ENCODE measurements at regions not wholly inside any gene's neighbourhood (a gene's known extent, or its start where the extent isn't known, plus 50 kb on each side); places are given as distances from the start of the nearest gene placed in this dataset.
"Not testable (repeated sequence)": the region's sequence is repeated elsewhere in the genome, so short reads cannot be mapped to it uniquely, and the experiment has no call there.

DNA sequence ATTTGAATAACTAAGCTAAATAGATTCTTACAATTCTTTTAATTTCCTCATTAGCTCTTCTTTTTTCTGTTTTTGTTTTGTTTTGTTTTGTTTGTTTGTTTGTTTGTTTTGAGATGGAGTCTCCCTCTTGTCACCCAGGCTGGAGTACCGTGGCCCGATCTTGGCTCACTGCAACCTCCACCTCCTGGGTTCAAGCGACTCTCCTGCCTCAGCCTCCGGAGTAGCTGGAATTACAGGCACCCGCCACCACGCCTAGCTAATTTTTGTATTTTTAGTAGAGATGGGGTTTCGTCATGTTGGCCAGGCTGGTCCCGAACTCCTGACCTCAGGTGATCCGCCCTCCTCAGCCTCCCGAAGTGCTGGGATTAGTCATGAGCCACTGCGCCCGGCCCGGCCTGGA lies 70.7 kb upstream of the ZNF658 start:
- not testable (repeated sequence) for H3K4me3 ChIP-seq (ENCODE audit: low read depth in 1 of 2, low read length in 1 of 2); H3K36me3 ChIP-seq; H3K27me3 ChIP-seq

DNA sequence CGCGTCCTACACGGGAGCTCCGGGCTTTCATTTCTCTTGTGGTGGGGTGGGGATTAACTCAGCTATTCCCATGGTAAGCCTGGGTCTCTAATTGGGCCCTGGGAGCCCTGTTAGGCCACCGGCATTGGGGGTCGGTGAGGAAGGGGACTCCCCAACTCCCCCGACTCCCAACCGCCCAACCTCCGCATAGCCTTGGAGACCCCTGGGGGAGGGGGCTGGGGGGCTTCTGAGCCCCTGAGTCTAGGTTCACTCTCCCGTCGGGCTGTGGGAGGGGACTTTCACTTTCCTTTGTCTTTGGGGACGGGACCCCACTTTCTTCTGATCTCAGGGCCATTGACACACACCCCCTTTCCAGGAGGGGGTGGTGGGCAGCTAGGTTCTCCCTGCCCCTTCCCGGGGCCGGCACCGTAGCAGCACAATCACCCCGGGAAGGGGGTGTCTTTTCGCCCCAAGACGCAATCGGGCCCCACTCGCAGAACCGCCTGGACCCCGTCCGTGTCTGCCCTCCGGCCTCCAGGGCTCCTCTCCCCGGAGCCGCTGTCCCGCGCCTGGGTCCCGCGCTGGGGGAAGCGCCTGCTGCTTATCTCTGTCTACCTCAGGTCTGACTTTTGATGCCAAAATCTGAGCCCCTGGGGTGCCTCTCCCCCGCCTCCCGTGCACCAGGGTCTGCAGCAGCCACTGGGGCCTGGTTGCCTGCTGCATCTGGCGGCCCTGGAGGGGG lies 69.6 kb upstream of the ZNF658 start:
- not testable (repeated sequence) for H3K27me3 ChIP-seq; H3K4me3 ChIP-seq (ENCODE audit: low read depth in 1 of 2, low read length in 1 of 2); H3K4me1 ChIP-seq (ENCODE audit: control insufficient read depth in 1 of 2, insufficient read depth in 1 of 2, low read depth in 1 of 2, low read length in 1 of 2); H3K36me3 ChIP-seq; H3K9me3 ChIP-seq; H3K27ac ChIP-seq

More for the DNA sequence above, 70.7 kb upstream of the ZNF658 start:
- H3K27ac ChIP-seq; H3K9me3 ChIP-seq; H3K4me1 ChIP-seq (ENCODE audit: control insufficient read depth in 1 of 2, insufficient read depth in 1 of 2, low read depth in 1 of 2, low read length in 1 of 2): not testable (repeated sequence)

DNA sequence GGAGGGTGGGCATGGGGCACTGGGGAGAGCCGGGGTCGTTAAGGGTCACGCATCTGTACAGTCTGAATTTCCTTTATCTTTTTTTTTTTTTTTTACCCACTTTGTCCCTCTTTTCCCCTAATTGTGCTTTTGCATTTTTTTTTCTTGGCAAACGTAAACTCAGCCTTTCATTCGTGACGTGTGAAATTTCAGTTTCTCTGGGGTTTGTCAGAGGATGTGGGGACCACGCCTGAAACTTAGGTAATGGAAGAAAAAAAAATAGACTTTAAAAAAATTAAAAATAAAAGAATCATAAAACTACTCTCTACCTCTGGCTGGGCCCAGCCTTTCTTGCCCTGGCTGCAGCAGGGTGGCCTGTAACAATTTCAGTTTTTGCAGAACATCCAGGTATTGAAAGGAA lies 68.3 kb upstream of the ZNF658 start:
- H3K27ac ChIP-seq; H3K4me1 ChIP-seq (ENCODE audit: control insufficient read depth in 1 of 2, insufficient read depth in 1 of 2, low read depth in 1 of 2, low read length in 1 of 2); H3K36me3 ChIP-seq; H3K9me3 ChIP-seq; H3K27me3 ChIP-seq; H3K4me3 ChIP-seq (ENCODE audit: low read depth in 1 of 2, low read length in 1 of 2): not testable (repeated sequence)

DNA sequence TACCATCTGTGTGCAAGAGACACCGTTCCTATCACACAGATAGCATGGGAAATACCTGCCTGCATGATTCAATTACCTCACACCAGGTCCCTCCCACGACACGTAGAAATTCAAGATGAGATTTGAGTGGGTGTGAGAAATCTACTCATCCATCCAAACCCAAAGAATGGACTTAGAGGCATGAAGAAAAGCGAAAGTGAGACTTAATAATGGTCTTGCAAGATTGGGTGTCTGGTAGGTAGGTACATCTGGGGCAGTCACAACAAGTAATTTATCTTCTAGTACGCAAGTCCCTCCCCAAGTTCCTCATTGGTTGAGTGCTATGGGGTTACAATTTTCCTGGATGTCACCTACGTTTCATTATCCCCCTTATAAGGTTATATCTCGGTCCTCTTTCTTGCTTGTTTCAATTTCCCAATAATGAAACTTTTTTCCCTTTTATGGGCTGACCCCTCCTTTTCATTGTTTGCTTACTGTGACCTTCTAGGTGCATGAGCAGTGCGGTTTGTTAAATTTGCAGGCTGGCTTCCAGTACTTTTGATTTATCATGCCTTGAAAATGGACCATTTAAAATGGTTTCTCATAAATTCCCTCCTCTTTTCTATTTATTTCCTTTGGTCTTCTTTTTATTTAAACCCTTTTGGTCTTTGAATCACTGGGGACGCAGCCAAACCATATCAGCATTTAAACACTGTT lies 63.1 kb upstream of the ZNF658 start:
- not testable (repeated sequence) for H3K4me3 ChIP-seq (ENCODE audit: low read depth in 1 of 2, low read length in 1 of 2); H3K9me3 ChIP-seq; H3K36me3 ChIP-seq; H3K4me1 ChIP-seq (ENCODE audit: control insufficient read depth in 1 of 2, insufficient read depth in 1 of 2, low read depth in 1 of 2, low read length in 1 of 2); H3K27ac ChIP-seq; H3K27me3 ChIP-seq

Data from neutrophil (primary cell).